Suprapubic skin (tissue), 4 donors: ENCODE measurements at regions not wholly inside any gene's neighbourhood (a gene's known extent, or its start where the extent isn't known, plus 50 kb on each side); places are given as distances from the start of the nearest gene placed in this dataset.

ENCODE experiments used
- DNase-seq, 2 donors: peaks; one replicate each; pipeline ENCODE4 v3.0.0-alpha.2; 2019; ENCODE audit warnings: low spot score in 2 of 2
- H3K27ac ChIP-seq: fragments of 200-600 bp; sonication (generic); one replicate; pipeline ENCODE4 v1.5.1; 2019
- H3K27me3 ChIP-seq: fragments of 200-600 bp; sonication (generic); one replicate; pipeline ENCODE4 v1.5.1; 2019
- H3K36me3 ChIP-seq: fragments of 200-600 bp; sonication (generic); one replicate; pipeline ENCODE4 v1.5.1; 2019
- H3K4me1 ChIP-seq: fragments of 200-600 bp; sonication (generic); one replicate; pipeline ENCODE4 v1.5.1; 2019
- H3K4me3 ChIP-seq: fragments of 200-600 bp; sonication (generic); one replicate; pipeline ENCODE4 v1.5.1; 2019; ENCODE audit warnings: mild to moderate bottlenecking
- H3K9me3 ChIP-seq: fragments of 200-600 bp; sonication (generic); one replicate; pipeline ENCODE4 v1.5.1; 2019
- EP300 ChIP-seq: sonication (generic); formaldehyde crosslinking; IDR thresholded peaks from one replicate; pipeline ENCODE4 v1.6.1; 2017; ENCODE audit warnings: antibody characterized with exemption
- POLR2A ChIP-seq, 2 donors: fragments of 450-650 bp; IDR thresholded peaks; one replicate each; pipeline ENCODE4 v1.6.1; 2017; ENCODE audit warnings: antibody characterized with exemption in 2 of 2, mild to moderate bottlenecking in 2 of 2, moderate library complexity in 2 of 2
- POLR2AphosphoS5 ChIP-seq, 3 donors: sonication (generic); formaldehyde crosslinking; IDR thresholded peaks; one replicate each; pipeline ENCODE4 v1.6.1; 2017; ENCODE audit warnings: antibody characterized with exemption in 3 of 3
- WGBS: methylation state at CpG from one replicate; pipeline ENCODE4 v1.1.5; 2018; 5-methylcytosine and 5-hydroxymethylcytosine counted together
- TF ChIP-seq, protein P1 (sequence below), 2 donors: fragments of 200-600 bp in 1 of 2; fragments of 450-650 bp in 1 of 2; sonication (generic) in 1 of 2; IDR thresholded peaks; one replicate each; pipeline ENCODE4 v1.5.1; 2016 to 2019; ENCODE audit warnings: antibody characterized with exemption in 2 of 2, mild to moderate bottlenecking in 1 of 2, moderate library complexity in 1 of 2

DNA sequence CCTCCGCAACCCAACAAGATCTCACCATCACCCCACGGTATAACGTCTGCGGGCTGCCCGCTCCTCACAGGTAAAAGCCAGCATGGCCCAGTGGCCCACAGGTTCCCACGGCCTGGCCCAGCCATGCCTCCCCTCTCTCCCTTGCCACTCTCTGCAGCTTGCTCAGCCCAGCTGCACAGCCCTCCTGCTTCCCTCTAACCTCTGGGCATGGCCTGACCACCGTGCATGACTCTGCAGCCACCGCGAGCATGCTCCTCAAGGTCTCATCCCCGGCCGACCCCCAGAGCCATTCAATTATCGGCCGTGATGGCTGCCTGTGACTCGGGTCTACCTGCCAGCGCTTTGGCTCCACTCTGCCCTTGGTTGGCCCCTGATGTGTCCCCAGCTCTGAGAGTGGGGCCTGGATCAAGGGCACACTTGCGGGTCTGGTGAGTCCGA, 185.5 kb downstream of the CTTN start:
- Histone ChIP-seq H3K27ac (no peak overlapping the region), H3K9me3 (no peaks in the 10 kb centered on the region), H3K27me3 (no peaks in the 10 kb centered on the region), H3K36me3 (no peaks in the 10 kb centered on the region), H3K4me3 (no peak overlapping the region), H3K4me1 (no peaks in the 10 kb centered on the region)
- TF ChIP-seq POLR2A (IDR thresholded peaks at IDR 0.05), result no peak
- no peak for TF ChIP-seq EP300
- DNase-seq, result peak in 1 of 2 donors; percentile 32
- WGBS, result 93% methylated on average over 10 of the region's 17 CpGs

DNA sequence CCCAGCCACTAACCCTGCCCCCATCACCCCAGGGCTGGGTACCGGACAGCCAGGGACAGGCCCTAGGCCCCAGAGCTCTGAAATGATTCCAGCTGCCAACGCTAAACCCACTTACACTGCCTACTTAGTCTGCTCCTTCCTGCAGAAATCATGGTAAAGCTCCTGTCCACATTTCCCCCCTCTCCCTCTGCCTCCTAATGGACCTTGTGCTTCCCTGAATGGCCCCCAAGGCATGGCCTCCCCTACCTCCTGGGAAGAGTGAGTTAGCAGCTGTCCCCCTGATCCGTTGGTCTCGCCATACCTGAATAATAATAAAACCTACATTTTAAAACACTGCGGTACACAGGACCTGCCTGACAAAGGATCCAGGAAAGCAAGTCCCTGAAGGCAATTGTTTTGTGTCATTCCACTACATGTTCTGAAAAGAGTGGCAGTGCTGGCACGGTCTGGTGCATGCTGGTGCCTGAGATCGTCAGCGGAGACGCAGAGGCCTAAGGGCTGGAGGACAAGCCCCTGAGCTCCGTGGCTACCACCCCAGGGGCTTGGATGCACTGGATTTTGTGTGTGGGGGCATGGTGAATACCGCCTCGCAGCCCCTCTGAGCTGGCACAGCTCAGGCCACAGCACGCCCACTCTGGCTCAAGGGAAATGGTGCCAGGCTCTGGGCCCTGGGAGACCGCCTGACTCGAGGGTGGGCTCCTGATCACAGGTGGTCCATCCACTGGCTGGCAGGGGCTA, 186.3 kb downstream of the CTTN start:
- Histone ChIP-seq H3K27me3 (no peaks in the 10 kb centered on the region), H3K4me1 (no peaks in the 10 kb centered on the region), H3K4me3 (no peak overlapping the region), H3K9me3 (no peaks in the 10 kb centered on the region), H3K27ac (no peak overlapping the region), H3K36me3 (no peaks in the 10 kb centered on the region)
- TF ChIP-seq POLR2A (IDR thresholded peaks at IDR 0.05), result no peak
- 71% methylated on average over 15 of the region's 15 CpGs for WGBS
- peak in 1 of 2 donors; percentile 52 for DNase-seq

DNA sequence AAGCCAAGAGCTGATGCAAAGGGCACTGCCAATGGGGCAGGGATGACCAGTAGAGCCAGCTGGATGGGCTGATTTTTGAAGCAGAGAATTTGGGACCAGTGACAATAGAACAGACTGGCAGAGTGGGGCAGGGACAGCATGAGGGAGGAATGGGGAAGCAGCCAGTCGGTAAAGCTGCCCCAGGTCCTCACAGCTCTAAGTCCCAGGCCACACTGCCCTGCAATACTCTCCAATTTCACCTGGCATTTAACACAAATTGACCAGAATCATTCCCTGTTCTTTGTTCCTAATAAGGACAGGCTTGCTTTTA, 186.9 kb downstream of the CTTN start:
- no peaks in the 10 kb centered on the region for H3K4me1 ChIP-seq
- H3K4me3 ChIP-seq, result no peak overlapping the region
- 67% methylated on average over 1 of the region's 1 CpG for WGBS
- H3K9me3 ChIP-seq, result no peaks in the 10 kb centered on the region
- no peaks in the 10 kb centered on the region for H3K36me3 ChIP-seq
- no peak for TF ChIP-seq EP300
- TF ChIP-seq, protein P1, sequence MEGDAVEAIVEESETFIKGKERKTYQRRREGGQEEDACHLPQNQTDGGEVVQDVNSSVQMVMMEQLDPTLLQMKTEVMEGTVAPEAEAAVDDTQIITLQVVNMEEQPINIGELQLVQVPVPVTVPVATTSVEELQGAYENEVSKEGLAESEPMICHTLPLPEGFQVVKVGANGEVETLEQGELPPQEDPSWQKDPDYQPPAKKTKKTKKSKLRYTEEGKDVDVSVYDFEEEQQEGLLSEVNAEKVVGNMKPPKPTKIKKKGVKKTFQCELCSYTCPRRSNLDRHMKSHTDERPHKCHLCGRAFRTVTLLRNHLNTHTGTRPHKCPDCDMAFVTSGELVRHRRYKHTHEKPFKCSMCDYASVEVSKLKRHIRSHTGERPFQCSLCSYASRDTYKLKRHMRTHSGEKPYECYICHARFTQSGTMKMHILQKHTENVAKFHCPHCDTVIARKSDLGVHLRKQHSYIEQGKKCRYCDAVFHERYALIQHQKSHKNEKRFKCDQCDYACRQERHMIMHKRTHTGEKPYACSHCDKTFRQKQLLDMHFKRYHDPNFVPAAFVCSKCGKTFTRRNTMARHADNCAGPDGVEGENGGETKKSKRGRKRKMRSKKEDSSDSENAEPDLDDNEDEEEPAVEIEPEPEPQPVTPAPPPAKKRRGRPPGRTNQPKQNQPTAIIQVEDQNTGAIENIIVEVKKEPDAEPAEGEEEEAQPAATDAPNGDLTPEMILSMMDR (IDR thresholded peaks at IDR 0.05), result no peak
- TF ChIP-seq POLR2A (IDR thresholded peaks at IDR 0.05), result no peak
- TF ChIP-seq POLR2AphosphoS5 (IDR thresholded peaks at IDR 0.05), result no peak
- no peak for DNase-seq
- H3K27ac ChIP-seq, result no peak overlapping the region
- H3K27me3 ChIP-seq, result no peaks in the 10 kb centered on the region

DNA sequence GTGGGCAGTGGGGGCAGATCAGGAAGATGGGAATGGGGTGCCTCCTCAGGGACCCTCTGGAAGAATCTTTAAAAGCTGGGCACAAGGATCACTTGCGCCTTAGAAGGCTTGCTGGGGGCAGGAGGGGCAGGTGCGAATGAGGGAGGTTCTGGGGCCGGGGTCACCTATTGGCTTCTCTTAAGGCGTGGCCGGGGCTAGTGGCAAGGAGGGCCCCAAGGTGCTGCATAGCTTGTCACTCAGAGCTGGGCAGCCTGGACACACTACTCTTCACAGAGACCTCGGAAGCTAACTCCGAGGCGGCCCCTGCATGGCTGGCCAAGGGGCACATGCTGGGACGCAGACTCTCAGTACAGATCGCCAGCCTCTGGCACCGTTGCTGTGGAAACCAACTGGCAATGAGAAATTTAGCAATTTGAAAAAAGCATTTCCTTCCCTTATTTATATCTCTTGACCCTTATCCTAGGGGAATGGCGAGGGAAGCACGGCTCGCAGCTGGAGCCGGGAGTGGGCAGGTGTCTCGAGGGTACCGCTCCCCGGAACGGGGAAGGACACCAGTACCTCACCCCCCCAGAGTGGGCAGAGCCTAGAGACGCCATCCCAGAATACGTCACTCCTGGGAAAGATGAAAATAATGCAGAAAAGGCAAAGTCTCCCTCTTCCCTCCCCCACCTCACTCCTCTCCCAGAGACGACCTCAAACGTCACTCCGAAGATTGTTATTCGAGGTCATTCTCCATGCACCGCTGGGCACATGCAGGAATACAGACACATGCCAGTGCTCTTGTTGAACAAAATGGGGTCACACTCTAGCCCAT, 188.1 kb downstream of the CTTN start:
- Histone ChIP-seq H3K4me3 (no peak overlapping the region), H3K36me3 (no peaks in the 10 kb centered on the region), H3K27me3 (no peaks in the 10 kb centered on the region), H3K4me1 (no peaks in the 10 kb centered on the region), H3K27ac (no peak overlapping the region), H3K9me3 (no peaks in the 10 kb centered on the region)
- no peak for DNase-seq
- WGBS, result 91% methylated on average over 22 of the region's 26 CpGs
- TF ChIP-seq POLR2A (IDR thresholded peaks at IDR 0.05) (no peak), POLR2AphosphoS5 (IDR thresholded peaks at IDR 0.05) (no peak)

DNA sequence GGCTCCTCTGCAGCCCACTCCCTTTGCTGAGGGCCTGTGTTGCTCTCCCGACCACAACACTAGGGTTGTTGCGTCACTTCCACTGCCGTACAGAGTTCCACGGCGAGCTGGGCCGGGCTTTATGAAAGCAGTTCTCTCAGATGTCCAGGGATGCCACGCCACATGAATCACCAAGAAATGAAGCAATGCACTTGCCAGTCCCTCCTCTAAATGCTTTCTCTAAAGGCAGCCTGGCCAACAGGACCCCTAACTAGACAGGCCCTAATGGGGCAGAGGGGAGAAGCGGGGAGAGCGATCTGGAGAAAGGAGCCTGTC, 188.7 kb downstream of the CTTN start:
- Histone ChIP-seq H3K4me3 (no peak overlapping the region), H3K36me3 (no peaks in the 10 kb centered on the region), H3K4me1 (no peaks in the 10 kb centered on the region), H3K27ac (no peak overlapping the region), H3K27me3 (no peaks in the 10 kb centered on the region), H3K9me3 (no peaks in the 10 kb centered on the region)
- WGBS, result 87% methylated on average over 9 of the region's 9 CpGs
- DNase-seq, result peak in 1 of 2 donors; percentile 22
- no peak for TF ChIP-seq POLR2A (IDR thresholded peaks at IDR 0.05)
- no peak for TF ChIP-seq POLR2AphosphoS5 (IDR thresholded peaks at IDR 0.05)
- TF ChIP-seq, protein P1 (IDR thresholded peaks at IDR 0.05), result no peak
- TF ChIP-seq EP300, result no peak

DNA sequence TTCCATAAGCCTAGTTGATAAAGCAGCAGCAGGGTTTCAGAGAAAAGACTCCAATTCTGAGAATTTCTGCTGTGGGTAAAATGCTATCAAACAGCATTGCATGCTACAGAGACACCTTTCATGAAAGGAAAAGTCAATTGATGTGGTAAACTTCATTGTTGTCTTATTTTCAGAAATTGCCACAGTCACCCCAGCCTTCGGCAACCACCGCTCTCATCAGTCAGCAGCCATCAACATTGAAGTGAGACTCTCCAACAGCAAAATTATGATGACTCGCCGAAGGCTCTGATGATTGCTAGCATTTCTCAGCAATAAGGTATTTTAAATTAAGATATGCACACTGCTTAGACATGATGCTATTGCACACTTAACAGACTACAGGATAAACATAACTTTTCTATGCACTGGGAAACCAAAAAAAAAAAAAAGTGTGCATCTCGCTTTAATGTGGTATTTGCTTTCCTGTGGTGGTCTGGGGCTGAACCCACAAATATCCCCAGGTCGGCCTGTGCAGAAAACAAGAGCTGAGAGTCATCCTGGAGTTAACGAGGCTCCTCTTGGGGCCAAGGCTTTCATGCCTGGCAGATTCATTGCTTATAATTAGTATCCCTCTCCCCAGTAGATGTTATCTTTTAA, 192.1 kb downstream of the CTTN start:
- no peak for TF ChIP-seq POLR2A (IDR thresholded peaks at IDR 0.05)
- no peak for TF ChIP-seq POLR2AphosphoS5 (IDR thresholded peaks at IDR 0.05)
- no peak for TF ChIP-seq EP300
- TF ChIP-seq, protein P1 (IDR thresholded peaks at IDR 0.05), result no peak
- DNase-seq, result no peak
- 68% methylated on average over 7 of the region's 7 CpGs for WGBS
- peaks cover 6% of the 10 kb centered on the region for H3K27me3 ChIP-seq
- H3K9me3 ChIP-seq, result no peaks in the 10 kb centered on the region
- H3K27ac ChIP-seq, result no peak overlapping the region
- H3K4me3 ChIP-seq, result no peak overlapping the region
- no peaks in the 10 kb centered on the region for H3K36me3 ChIP-seq
- H3K4me1 ChIP-seq, result no peaks in the 10 kb centered on the region
